Vagina (tissue), 2 donors: ENCODE measurements at regions not wholly inside any gene's neighbourhood (a gene's known extent, or its start where the extent isn't known, plus 50 kb on each side); places are given as distances from the start of the nearest gene placed in this dataset.
"Not testable (repeated sequence)": the region's sequence is repeated elsewhere in the genome, so short reads cannot be mapped to it uniquely, and the experiment has no call there.

Source experiments
- DNase-seq, 2 donors: peaks; one replicate each; pipeline ENCODE4 v3.0.0-alpha.2; 2017; ENCODE audit errors: extremely low spot score in 2 of 2
- H3K27ac ChIP-seq: fragments of 200-600 bp; sonication (generic); one replicate; pipeline ENCODE4 v1.5.1; 2019
- H3K27me3 ChIP-seq: fragments of 200-600 bp; sonication (generic); one replicate; pipeline ENCODE4 v1.5.1; 2019
- H3K36me3 ChIP-seq, 2 donors: fragments of 200-600 bp; sonication (generic); one replicate each; pipeline ENCODE4 v1.5.1; 2017 to 2019
- H3K4me1 ChIP-seq: fragments of 200-600 bp; sonication (generic); one replicate; pipeline ENCODE4 v1.5.1; 2019
- H3K4me3 ChIP-seq, 2 donors: fragments of 200-600 bp; sonication (generic); 1 replicate in 1 of 2; 2 replicates in 1 of 2; pipeline ENCODE4 v1.5.1; 2016 to 2019
- H3K9me3 ChIP-seq: fragments of 200-600 bp; sonication (generic); one replicate; pipeline ENCODE4 v1.5.1; 2019
- CTCF ChIP-seq, 3 experiments: fragments of 450-650 bp in 2 of 3; fragments of 200-600 bp in 1 of 3; sonication (generic) in 1 of 3; IDR thresholded peaks; one replicate each; pipeline ENCODE4 v1.5.1; 2017 to 2019; ENCODE audit warnings: antibody characterized with exemption in 3 of 3, mild to moderate bottlenecking in 2 of 3, moderate library complexity in 2 of 3
- POLR2A ChIP-seq, 2 donors: fragments of 450-650 bp; IDR thresholded peaks; one replicate each; pipeline ENCODE4 v1.6.1; 2017; ENCODE audit warnings: antibody characterized with exemption in 2 of 2, mild to moderate bottlenecking in 2 of 2, moderate library complexity in 2 of 2
- POLR2AphosphoS5 ChIP-seq, 2 donors: sonication (generic); formaldehyde crosslinking; IDR thresholded peaks; one replicate each; pipeline ENCODE4 v1.9.0; 2017; ENCODE audit warnings: antibody characterized with exemption in 2 of 2, mild to moderate bottlenecking in 2 of 2, low read depth in 1 of 2; ENCODE audit not compliant: insufficient read depth in 1 of 2
- intact Hi-C: fragments of 100-400 bp; cut with DNase I; formaldehyde crosslinking; loops from one replicate; pipeline ENCODE4 v1.15.1; 2023

DNA sequence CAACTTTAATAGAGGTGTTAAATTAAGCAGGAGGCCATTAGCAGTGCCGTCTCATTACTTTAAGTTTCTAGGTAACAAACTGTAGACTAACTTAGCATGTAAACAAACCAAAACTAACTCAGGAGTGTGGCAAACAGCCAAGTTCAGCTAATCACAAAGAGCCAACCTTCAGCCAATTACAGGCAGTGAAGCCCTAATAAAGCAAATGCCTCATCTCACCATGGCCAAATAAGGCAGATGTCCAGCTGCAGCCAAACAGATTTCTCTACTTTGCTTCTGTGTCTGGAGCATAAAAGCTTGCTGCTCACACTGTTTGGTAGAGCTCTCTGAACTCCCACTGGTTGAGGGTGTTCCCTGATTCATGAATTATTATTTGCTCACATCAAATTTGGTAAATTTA is 835.4 kb upstream of the GBE1 start:
- TF ChIP-seq POLR2A (IDR thresholded peaks at IDR 0.05): no peak
- no peaks in the 10 kb centered on the region for H3K4me1 ChIP-seq
- intact Hi-C loops: no loop called here
- H3K27me3 ChIP-seq: no peaks in the 10 kb centered on the region
- no peaks in the 10 kb centered on the region for H3K9me3 ChIP-seq
- DNase-seq: no peak
- no peaks in the 10 kb centered on the region for H3K36me3 ChIP-seq
- H3K27ac ChIP-seq: no peak overlapping the region
- no peak overlapping the region for H3K4me3 ChIP-seq

GRCh38 chr3:82595530-82595929 is 834.1 kb upstream of the GBE1 start:
- Histone ChIP-seq H3K27me3 (no peaks in the 10 kb centered on the region), H3K36me3 (no peaks in the 10 kb centered on the region), H3K9me3 (no peaks in the 10 kb centered on the region), H3K4me3 (no peak overlapping the region), H3K27ac (no peak overlapping the region), H3K4me1 (no peaks in the 10 kb centered on the region)
- TF ChIP-seq POLR2A (IDR thresholded peaks at IDR 0.05) (no peak), POLR2AphosphoS5 (IDR thresholded peaks at IDR 0.05; ENCODE audit: insufficient read depth in 1 of 2, low read depth in 1 of 2) (no peak), CTCF (IDR thresholded peaks at IDR 0.05) (no peak)
- intact Hi-C loops: no loop called here
- no peak for DNase-seq

GRCh38 chr3:82587174-82587573 is 825.7 kb upstream of the GBE1 start:
- TF ChIP-seq POLR2A (IDR thresholded peaks at IDR 0.05): no peak
- no peak for TF ChIP-seq CTCF (IDR thresholded peaks at IDR 0.05)
- no peak for TF ChIP-seq POLR2AphosphoS5 (IDR thresholded peaks at IDR 0.05; ENCODE audit: insufficient read depth in 1 of 2, low read depth in 1 of 2)
- intact Hi-C loops: no loop called here
- no peak overlapping the region for H3K4me3 ChIP-seq
- no peaks in the 10 kb centered on the region for H3K9me3 ChIP-seq
- H3K36me3 ChIP-seq: no peaks in the 10 kb centered on the region
- DNase-seq: no peak
- no peak overlapping the region for H3K27ac ChIP-seq
- H3K27me3 ChIP-seq: no peaks in the 10 kb centered on the region
- H3K4me1 ChIP-seq: no peaks in the 10 kb centered on the region

- no peaks in the 10 kb centered on the region for H3K9me3 ChIP-seq
- DNase-seq: no peak
- H3K36me3 ChIP-seq: no peaks in the 10 kb centered on the region
- H3K4me1 ChIP-seq: no peaks in the 10 kb centered on the region
- no peak overlapping the region for H3K27ac ChIP-seq
- H3K4me3 ChIP-seq: no peak overlapping the region
- TF ChIP-seq POLR2A (IDR thresholded peaks at IDR 0.05) (no peak), POLR2AphosphoS5 (IDR thresholded peaks at IDR 0.05; ENCODE audit: insufficient read depth in 1 of 2, low read depth in 1 of 2) (no peak), CTCF (IDR thresholded peaks at IDR 0.05) (no peak)
- intact Hi-C loops: no loop called here
- H3K27me3 ChIP-seq: no peaks in the 10 kb centered on the region
These were observed 825.0 kb upstream of the GBE1 start for GRCh38 chr3:82586414-82586813.

DNA sequence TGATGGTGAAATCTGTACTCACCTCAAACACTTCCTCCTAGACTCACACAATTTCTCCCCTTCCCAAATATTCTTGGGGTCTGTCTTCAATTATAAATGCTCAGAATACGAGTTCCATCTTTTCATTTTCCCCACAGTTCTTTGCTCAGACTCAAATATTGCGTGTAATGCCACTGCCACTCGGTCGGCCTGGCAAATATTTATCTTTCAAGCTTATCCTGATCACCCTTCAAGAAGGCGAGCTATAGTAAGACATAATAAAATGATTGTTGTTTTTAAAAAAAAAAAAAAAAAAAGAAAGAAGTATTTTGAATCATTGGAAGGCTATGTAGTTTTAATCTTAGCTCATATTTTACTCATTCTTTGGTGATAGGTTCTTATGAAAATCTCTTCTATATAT is 824.6 kb upstream of the GBE1 start:
- H3K36me3 ChIP-seq, H3K4me3 ChIP-seq, DNase-seq, H3K27me3 ChIP-seq, H3K9me3 ChIP-seq, intact Hi-C loops, H3K4me1 ChIP-seq, H3K27ac ChIP-seq: not testable (repeated sequence)

GRCh38 chr3:82585591-82585990 is 824.1 kb upstream of the GBE1 start:
- H3K36me3 ChIP-seq, H3K4me1 ChIP-seq, H3K27me3 ChIP-seq, H3K4me3 ChIP-seq, H3K9me3 ChIP-seq, DNase-seq, H3K27ac ChIP-seq, intact Hi-C loops: not testable (repeated sequence)

DNA sequence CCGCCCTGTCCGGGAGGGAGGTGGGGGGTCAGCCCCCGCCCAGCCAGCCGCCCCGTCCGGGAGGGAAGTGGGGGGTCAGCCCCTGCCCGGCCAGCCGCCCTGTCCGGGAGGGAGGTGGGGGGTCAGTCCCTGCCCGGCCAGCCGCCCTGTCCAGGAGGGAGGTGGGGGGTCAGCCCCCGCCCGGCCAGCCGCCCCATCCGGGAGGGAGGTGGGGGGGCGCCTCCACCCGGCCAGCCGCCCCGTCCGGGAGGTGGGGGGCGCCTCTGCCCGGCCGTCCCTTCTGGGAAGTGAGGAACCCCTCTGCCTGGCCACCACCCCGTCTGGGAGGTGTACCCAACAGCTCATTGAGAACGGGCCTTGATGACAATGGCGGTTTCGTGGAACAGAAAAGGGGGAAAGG is 823.4 kb upstream of the GBE1 start:
- intact Hi-C loops, H3K4me1 ChIP-seq, DNase-seq, H3K9me3 ChIP-seq, H3K36me3 ChIP-seq, H3K27me3 ChIP-seq, H3K27ac ChIP-seq, H3K4me3 ChIP-seq: not testable (repeated sequence)

- H3K4me3 ChIP-seq, H3K27ac ChIP-seq, H3K27me3 ChIP-seq, H3K4me1 ChIP-seq, DNase-seq, intact Hi-C loops, H3K36me3 ChIP-seq, H3K9me3 ChIP-seq: not testable (repeated sequence)
These were observed 823.0 kb upstream of the GBE1 start for GRCh38 chr3:82584415-82584814.
